Vagina (tissue), 2 donors: ENCODE measurements at regions not wholly inside any gene's neighbourhood (a gene's known extent, or its start where the extent isn't known, plus 50 kb on each side); places are given as distances from the start of the nearest gene placed in this dataset.
"Not testable (repeated sequence)": the region's sequence is repeated elsewhere in the genome, so short reads cannot be mapped to it uniquely, and the experiment has no call there.

Experiments used
- DNase-seq, 2 donors: peaks; one replicate each; pipeline ENCODE4 v3.0.0-alpha.2; 2017; ENCODE audit errors: extremely low spot score in 2 of 2
- H3K27ac ChIP-seq: fragments of 200-600 bp; sonication (generic); one replicate; pipeline ENCODE4 v1.5.1; 2019
- H3K27me3 ChIP-seq: fragments of 200-600 bp; sonication (generic); one replicate; pipeline ENCODE4 v1.5.1; 2019
- H3K36me3 ChIP-seq, 2 donors: fragments of 200-600 bp; sonication (generic); one replicate each; pipeline ENCODE4 v1.5.1; 2017 to 2019
- H3K4me1 ChIP-seq: fragments of 200-600 bp; sonication (generic); one replicate; pipeline ENCODE4 v1.5.1; 2019
- H3K4me3 ChIP-seq, 2 donors: fragments of 200-600 bp; sonication (generic); 1 replicate in 1 of 2; 2 replicates in 1 of 2; pipeline ENCODE4 v1.5.1; 2016 to 2019
- H3K9me3 ChIP-seq: fragments of 200-600 bp; sonication (generic); one replicate; pipeline ENCODE4 v1.5.1; 2019
- POLR2A ChIP-seq, 2 donors: fragments of 450-650 bp; IDR thresholded peaks; one replicate each; pipeline ENCODE4 v1.6.1; 2017; ENCODE audit warnings: antibody characterized with exemption in 2 of 2, mild to moderate bottlenecking in 2 of 2, moderate library complexity in 2 of 2
- POLR2AphosphoS5 ChIP-seq, 2 donors: sonication (generic); formaldehyde crosslinking; IDR thresholded peaks; one replicate each; pipeline ENCODE4 v1.9.0; 2017; ENCODE audit warnings: antibody characterized with exemption in 2 of 2, mild to moderate bottlenecking in 2 of 2, low read depth in 1 of 2; ENCODE audit not compliant: insufficient read depth in 1 of 2
- intact Hi-C: fragments of 100-400 bp; cut with DNase I; formaldehyde crosslinking; loops from one replicate; pipeline ENCODE4 v1.15.1; 2023
- TF ChIP-seq, protein P1 (sequence below), 3 experiments: fragments of 450-650 bp in 2 of 3; fragments of 200-600 bp in 1 of 3; sonication (generic) in 1 of 3; IDR thresholded peaks; one replicate each; pipeline ENCODE4 v1.5.1; 2017 to 2019; ENCODE audit warnings: antibody characterized with exemption in 3 of 3, mild to moderate bottlenecking in 2 of 3, moderate library complexity in 2 of 3

DNA sequence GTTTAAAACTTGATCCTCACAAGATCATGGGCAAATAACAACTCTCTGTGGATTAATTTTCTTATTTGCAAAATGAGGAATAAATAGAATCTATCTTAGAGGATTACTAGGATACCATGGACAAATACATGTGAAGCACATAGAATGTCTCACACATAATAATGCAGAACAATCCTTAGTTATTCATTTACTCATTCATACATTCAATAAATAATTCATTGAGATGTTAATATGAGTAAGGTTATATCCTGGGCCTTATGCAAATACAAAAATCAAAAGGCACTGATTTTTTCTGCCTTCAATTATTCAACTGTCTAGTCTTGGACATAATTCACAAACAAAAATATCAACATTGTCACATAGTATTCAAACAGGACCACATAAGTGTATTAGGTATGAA is 654.1 kb downstream of the MECOM start:
- intact Hi-C loops, result no loop called here
- Histone ChIP-seq H3K27ac (no peak overlapping the region), H3K36me3 (no peaks in the 10 kb centered on the region), H3K4me1 (no peaks in the 10 kb centered on the region), H3K4me3 (no peak overlapping the region), H3K27me3 (no peaks in the 10 kb centered on the region), H3K9me3 (no peaks in the 10 kb centered on the region)
- TF ChIP-seq POLR2A (IDR thresholded peaks at IDR 0.05) (no peak), POLR2AphosphoS5 (IDR thresholded peaks at IDR 0.05; ENCODE audit: insufficient read depth in 1 of 2, low read depth in 1 of 2) (no peak)
- TF ChIP-seq, protein P1, sequence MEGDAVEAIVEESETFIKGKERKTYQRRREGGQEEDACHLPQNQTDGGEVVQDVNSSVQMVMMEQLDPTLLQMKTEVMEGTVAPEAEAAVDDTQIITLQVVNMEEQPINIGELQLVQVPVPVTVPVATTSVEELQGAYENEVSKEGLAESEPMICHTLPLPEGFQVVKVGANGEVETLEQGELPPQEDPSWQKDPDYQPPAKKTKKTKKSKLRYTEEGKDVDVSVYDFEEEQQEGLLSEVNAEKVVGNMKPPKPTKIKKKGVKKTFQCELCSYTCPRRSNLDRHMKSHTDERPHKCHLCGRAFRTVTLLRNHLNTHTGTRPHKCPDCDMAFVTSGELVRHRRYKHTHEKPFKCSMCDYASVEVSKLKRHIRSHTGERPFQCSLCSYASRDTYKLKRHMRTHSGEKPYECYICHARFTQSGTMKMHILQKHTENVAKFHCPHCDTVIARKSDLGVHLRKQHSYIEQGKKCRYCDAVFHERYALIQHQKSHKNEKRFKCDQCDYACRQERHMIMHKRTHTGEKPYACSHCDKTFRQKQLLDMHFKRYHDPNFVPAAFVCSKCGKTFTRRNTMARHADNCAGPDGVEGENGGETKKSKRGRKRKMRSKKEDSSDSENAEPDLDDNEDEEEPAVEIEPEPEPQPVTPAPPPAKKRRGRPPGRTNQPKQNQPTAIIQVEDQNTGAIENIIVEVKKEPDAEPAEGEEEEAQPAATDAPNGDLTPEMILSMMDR (IDR thresholded peaks at IDR 0.05), result no peak
- no peak for DNase-seq

DNA sequence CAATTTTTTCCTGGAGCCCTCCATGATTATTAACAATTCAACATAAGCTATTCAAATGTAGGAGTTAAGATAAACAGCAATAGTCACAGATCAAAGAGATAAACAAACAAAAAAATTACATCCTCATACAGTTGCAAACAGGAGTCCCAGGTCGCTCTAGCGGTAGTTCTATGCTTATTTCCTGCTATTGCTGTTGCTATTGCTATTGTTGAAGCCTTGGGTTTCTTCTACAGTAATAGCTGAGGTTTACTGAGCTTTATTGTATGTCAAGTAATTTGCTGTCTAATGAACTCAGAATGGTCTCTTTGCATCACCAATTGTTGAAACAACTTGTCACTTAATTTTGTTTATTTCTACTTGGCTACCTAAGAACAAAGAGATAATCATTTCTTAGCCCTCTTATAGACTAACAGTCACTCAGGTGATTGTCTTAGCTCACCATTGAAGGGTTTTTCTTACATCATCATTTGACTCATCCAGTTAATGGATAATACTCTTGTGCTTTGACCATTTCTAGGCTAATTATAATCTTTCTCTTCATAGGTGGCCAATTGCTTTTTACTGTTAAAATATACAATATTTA is 654.6 kb downstream of the MECOM start:
- H3K36me3 ChIP-seq, result no peaks in the 10 kb centered on the region
- H3K4me1 ChIP-seq, result no peaks in the 10 kb centered on the region
- H3K9me3 ChIP-seq, result no peaks in the 10 kb centered on the region
- no peak for TF ChIP-seq POLR2AphosphoS5 (IDR thresholded peaks at IDR 0.05; ENCODE audit: insufficient read depth in 1 of 2, low read depth in 1 of 2)
- TF ChIP-seq, protein P1 (IDR thresholded peaks at IDR 0.05), result no peak
- TF ChIP-seq POLR2A (IDR thresholded peaks at IDR 0.05), result no peak
- H3K27ac ChIP-seq, result no peak overlapping the region
- no peak for DNase-seq
- no peak overlapping the region for H3K4me3 ChIP-seq
- intact Hi-C loops, result no loop called here
- no peaks in the 10 kb centered on the region for H3K27me3 ChIP-seq

DNA sequence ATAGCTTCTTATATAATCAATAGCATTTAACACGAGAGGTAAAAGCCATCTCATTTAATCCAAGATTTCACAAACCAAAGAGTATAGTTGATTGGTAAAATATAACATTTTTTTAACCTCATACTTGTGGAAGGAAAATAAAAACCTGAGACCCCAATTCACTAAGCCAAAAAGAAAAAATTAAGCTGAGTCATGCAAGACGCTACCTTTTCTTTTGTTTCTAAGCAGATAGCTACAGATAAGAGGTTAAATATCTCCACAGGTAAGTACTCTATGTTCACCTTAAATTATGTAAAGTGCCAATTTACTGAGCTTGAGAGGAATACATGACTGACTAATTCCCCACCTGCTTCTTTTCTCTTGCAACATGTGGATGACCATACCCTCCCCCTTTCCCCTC is 656.4 kb downstream of the MECOM start:
- intact Hi-C loops, result no loop called here
- Histone ChIP-seq H3K4me3 (no peak overlapping the region), H3K36me3 (no peaks in the 10 kb centered on the region), H3K27ac (no peak overlapping the region), H3K4me1 (no peaks in the 10 kb centered on the region), H3K27me3 (no peaks in the 10 kb centered on the region), H3K9me3 (no peaks in the 10 kb centered on the region)
- DNase-seq, result no peak
- TF ChIP-seq POLR2A (IDR thresholded peaks at IDR 0.05) (no peak), POLR2AphosphoS5 (IDR thresholded peaks at IDR 0.05; ENCODE audit: insufficient read depth in 1 of 2, low read depth in 1 of 2) (no peak)
- TF ChIP-seq, protein P1 (IDR thresholded peaks at IDR 0.05), result no peak

DNA sequence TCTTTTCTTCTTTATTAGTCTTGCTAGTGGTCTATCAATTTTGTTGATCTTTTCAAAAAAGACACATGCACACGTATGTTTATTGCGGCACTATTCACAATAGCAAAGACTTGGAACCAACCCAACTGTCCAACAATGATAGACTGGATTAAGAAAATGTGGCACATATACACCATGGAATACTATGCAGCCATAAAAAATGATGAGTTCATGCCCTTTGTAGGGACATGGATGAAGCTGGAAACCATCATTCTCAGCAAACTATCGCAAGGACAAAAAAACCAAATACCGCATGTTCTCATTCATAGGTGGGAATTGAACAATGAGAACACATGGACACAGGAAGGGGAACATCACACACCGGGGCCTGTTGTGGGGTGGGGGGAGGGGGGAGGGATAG is 657.1 kb downstream of the MECOM start:
- DNase-seq, H3K36me3 ChIP-seq, intact Hi-C loops, H3K27me3 ChIP-seq, H3K9me3 ChIP-seq, H3K4me1 ChIP-seq, H3K4me3 ChIP-seq, H3K27ac ChIP-seq: not testable (repeated sequence)

DNA sequence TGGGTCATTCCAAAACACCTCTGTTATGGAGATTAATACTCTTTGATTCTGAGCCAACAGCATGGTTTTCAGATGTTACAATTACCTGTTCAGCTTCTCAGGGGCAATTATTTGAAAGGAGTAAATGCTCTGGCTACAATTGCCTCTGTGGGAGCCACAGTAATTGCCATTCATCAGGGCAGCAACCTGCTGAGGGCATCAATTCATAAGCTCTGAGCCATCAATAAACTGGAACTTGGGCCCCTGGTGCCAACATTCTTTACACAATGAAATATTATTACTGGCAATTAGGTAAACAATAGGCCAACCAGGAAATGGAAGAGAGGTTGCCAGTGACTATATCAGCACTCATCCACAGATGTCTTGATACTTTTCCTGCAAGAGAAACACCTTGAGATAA is 660.8 kb downstream of the MECOM start:
- intact Hi-C loops, result no loop called here
- no peak overlapping the region for H3K27ac ChIP-seq
- H3K4me3 ChIP-seq, result no peak overlapping the region
- no peak for DNase-seq
- no peaks in the 10 kb centered on the region for H3K9me3 ChIP-seq
- no peaks in the 10 kb centered on the region for H3K27me3 ChIP-seq
- TF ChIP-seq, protein P1 (IDR thresholded peaks at IDR 0.05), result no peak
- TF ChIP-seq POLR2A (IDR thresholded peaks at IDR 0.05), result no peak
- no peak for TF ChIP-seq POLR2AphosphoS5 (IDR thresholded peaks at IDR 0.05; ENCODE audit: insufficient read depth in 1 of 2, low read depth in 1 of 2)
- no peaks in the 10 kb centered on the region for H3K4me1 ChIP-seq
- H3K36me3 ChIP-seq, result no peaks in the 10 kb centered on the region
